ENCODE measurements at regions not wholly inside any gene's neighbourhood (a gene's known extent, or its start where the extent isn't known, plus 50 kb on each side); places are given as distances from the start of the nearest gene placed in this dataset.

DNA sequence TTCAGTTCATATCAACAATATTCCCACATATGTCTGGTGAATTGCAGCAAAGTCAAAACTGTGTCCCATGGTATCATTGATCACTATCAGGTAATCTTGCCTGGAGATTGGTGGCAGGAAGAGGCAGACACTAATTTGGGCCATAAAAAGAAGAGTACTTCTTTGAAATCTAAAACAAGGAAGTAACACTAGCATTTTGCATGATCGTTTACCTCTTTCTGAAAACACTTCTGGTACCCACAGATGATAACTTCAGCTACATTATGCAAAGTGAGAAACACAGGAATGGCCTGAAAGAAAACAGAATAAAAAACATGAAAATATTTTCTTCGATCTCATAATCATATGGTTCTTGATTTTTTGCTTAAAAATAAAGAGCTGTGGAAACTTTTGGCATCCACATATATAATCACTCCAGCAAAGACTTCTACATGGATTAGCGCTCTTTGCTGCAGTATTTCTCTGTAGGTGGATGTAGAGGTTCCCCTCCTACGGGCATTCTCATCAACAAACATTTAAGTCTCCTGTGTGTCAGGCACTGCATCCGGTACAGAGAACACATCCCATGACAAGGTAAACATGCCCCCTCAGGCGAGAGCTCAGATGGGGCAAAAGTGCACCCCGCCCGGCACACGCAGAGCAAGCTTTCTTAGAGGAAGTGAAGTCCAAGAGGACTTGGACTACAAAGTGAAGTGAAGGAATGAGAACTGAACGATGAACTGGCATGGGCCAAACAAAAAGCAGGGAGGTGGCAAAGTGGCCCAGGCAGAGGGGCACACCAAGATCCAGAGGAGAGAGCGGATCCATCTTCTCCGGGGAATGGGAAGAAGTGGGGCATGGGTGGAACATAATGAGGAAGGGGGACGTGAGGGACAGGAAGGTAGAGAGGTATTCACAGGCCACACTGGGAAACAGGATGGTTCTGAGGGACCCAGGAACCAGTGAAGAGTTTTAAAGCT lies 68.0 kb upstream of the RIOK3 start:
- DNase-seq (ENCODE audit: low read depth, low spot score): no peak
- no peak overlapping the region for H3K4me3 ChIP-seq (ENCODE audit: low read depth, low read length)
- ChIA-PET POLR2A (interaction anchor here (0.7 kb wide), 1 partner anchor 673 kb away, joined by 3 read pairs; no protein-coding TSS in a partner anchor), CTCF (interaction anchor here (0.7 to 1.5 kb wide), 5 partner anchors 26 to 355 kb away, joined by 3 to 5 read pairs (median 3); no protein-coding TSS in a partner anchor)
- TF ChIP-seq, protein P1, sequence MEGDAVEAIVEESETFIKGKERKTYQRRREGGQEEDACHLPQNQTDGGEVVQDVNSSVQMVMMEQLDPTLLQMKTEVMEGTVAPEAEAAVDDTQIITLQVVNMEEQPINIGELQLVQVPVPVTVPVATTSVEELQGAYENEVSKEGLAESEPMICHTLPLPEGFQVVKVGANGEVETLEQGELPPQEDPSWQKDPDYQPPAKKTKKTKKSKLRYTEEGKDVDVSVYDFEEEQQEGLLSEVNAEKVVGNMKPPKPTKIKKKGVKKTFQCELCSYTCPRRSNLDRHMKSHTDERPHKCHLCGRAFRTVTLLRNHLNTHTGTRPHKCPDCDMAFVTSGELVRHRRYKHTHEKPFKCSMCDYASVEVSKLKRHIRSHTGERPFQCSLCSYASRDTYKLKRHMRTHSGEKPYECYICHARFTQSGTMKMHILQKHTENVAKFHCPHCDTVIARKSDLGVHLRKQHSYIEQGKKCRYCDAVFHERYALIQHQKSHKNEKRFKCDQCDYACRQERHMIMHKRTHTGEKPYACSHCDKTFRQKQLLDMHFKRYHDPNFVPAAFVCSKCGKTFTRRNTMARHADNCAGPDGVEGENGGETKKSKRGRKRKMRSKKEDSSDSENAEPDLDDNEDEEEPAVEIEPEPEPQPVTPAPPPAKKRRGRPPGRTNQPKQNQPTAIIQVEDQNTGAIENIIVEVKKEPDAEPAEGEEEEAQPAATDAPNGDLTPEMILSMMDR (IDR thresholded peaks at IDR 0.05; ENCODE audit: insufficient read depth, low read length, missing control alignments): no peak

DNA sequence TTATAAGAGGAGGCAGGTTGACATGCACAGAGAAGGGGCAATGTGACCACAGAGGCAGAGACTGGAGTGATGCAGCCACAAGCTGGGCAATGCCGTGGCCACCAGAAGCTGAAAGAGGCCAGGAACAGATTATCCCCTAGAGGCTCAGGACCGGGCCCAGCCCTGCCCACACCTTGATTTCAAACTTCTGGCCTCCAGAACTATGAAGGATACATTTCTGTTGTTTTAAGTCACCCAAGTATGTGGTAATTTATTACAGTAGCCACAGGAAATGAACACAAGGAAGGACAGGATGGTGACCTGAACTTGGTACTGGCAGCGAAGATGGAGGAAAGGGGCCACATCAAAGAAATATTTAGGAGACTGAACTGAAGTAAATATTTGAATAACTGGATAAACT lies 66.8 kb upstream of the RIOK3 start:
- ChIA-PET CTCF (interaction anchor here (1.5 to 2.0 kb wide), 2 partner anchors 255 to 355 kb away, joined by 5 to 6 read pairs; no protein-coding TSS in a partner anchor), POLR2A (no interaction called here)
- H3K4me3 ChIP-seq (ENCODE audit: low read depth, low read length): no peak overlapping the region
- no peak for DNase-seq (ENCODE audit: low read depth, low spot score)
- TF ChIP-seq, protein P1 (IDR thresholded peaks at IDR 0.05; ENCODE audit: insufficient read depth, low read length, missing control alignments): no peak

DNA sequence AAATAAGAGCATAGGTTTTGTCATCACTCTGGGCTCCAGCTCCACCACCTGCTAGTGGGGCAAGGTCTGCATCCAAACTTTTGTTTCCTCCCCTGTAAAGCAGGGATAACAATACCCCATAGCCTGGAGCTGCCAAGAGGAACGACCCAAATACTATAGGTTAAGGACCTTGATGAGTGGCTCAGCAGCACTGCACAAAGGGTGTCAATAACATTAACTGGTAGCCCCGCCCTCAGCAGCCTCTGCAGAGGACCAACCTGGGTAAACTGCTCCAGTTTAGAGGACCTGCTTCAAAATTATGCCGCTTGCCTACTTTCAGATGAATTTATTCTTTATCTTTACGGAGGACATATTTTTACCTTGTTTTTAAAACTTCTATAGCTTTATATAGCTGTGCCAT lies 65.8 kb upstream of the RIOK3 start:
- ChIA-PET POLR2A (no interaction called here), CTCF (interaction anchor here (1.7 to 6.0 kb wide), 3 partner anchors 8 to 356 kb away, joined by 3 to 26 read pairs (median 6); no protein-coding TSS in a partner anchor)
- no peak overlapping the region for H3K4me3 ChIP-seq (ENCODE audit: low read depth, low read length)
- DNase-seq (ENCODE audit: low read depth, low spot score): no peak
- TF ChIP-seq, protein P1 (IDR thresholded peaks at IDR 0.05; ENCODE audit: insufficient read depth, low read length, missing control alignments): no peak

DNA sequence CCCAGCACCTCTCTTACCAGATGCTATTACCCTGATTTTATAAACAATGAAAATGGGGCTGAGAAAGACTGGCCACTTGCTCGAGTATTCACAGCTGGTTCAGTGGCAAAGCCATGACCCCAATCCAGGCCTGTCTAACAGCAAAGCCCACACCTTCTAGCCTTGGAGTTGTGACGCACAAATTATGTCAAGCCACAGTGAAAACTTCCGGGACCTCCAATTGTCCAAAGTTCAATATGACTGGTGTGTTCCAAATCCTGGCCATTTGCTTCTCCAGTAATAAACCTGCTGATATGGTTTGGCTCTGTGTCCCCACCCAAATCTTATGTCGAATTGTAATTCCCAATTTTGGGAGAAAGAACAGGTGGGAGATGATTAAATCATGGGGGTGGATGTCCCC lies 64.7 kb upstream of the RIOK3 start:
- DNase-seq (ENCODE audit: low read depth, low spot score): no peak
- no peak overlapping the region for H3K4me3 ChIP-seq (ENCODE audit: low read depth, low read length)
- POLR2A ChIA-PET: no interaction called here
- CTCF ChIA-PET: interaction anchor here (0.7 to 6.0 kb wide), 4 partner anchors 9 to 61 kb away, joined by 3 to 26 read pairs (median 4); no protein-coding TSS in a partner anchor
- TF ChIP-seq, protein P1 (IDR thresholded peaks at IDR 0.05; ENCODE audit: insufficient read depth, low read length, missing control alignments): no peak

DNA sequence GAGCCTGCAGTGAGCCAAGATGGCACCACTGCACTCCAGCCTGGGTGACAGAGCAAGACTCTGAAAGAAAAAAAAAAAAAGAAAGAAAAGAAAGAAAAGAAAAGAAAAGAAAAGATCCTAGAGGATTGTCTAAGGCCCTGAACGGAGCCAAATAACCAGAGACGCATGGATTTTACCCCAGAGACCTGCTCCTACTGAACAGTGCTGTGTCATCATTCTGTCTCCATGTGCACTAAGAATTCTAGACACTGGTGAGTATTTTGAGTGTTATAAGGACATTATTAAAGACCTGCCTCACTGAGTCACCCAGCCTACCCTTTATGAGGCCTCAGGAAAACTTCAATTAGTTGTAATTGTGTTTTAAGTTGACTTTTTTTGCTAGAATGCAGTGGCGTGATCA lies 61.9 kb upstream of the RIOK3 start:
- CTCF ChIA-PET: interaction anchor here (6.0 kb wide), 1 partner anchor 12 kb away, joined by 26 read pairs; no protein-coding TSS in a partner anchor
- POLR2A ChIA-PET: no interaction called here

More for the DNA sequence above, 61.9 kb upstream of the RIOK3 start:
- DNase-seq (ENCODE audit: low read depth, low spot score): no peak
- H3K4me3 ChIP-seq (ENCODE audit: low read depth, low read length): no peak overlapping the region
- TF ChIP-seq, protein P1 (IDR thresholded peaks at IDR 0.05; ENCODE audit: insufficient read depth, low read length, missing control alignments): no peak
